GM12891 (cell line): ENCODE measurements at regions not wholly inside any gene's neighbourhood (a gene's known extent, or its start where the extent isn't known, plus 50 kb on each side); places are given as distances from the start of the nearest gene placed in this dataset.

Experiments used
- POLR2A ChIP-seq: IDR thresholded peaks from 2 replicates; pipeline ENCODE4 v1.6.1; 2011; ENCODE audit warnings: low read depth, low read length, control low read depth
- POLR2AphosphoS5 ChIP-seq: IDR thresholded peaks from 2 replicates; pipeline ENCODE4 v1.6.1; 2011; ENCODE audit warnings: low read depth, low read length, control low read depth
- TAF1 ChIP-seq: IDR thresholded peaks from 2 replicates; pipeline ENCODE4 v1.6.1; 2011; ENCODE audit warnings: low read depth, low read length, control low read depth

DNA sequence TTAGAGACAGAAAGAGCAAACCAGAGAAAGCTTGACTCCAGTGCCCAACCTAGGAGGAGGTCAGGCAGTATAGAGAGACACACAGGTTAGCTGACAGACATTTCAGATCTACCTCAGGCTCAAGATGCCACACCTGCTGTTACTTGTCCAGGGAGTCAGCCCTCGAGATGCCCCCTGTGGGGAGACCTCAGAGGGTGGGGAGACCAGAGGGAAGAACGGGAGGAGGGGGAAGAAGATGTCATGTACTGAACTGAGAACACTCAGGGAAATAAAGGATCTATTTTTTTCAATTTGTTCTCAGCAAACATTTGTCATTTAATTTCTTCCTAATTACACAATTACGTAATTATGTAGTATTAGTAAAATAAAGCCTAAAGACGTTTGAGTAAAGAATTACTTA is 196.3 kb upstream of the CADM1 start:
- no peak for TF ChIP-seq POLR2A
- no peak for TF ChIP-seq TAF1
- no peak for TF ChIP-seq POLR2AphosphoS5
